Astrocyte of the cerebellum (primary cell): ENCODE measurements at regions not wholly inside any gene's neighbourhood (a gene's known extent, or its start where the extent isn't known, plus 50 kb on each side); places are given as distances from the start of the nearest gene placed in this dataset.

Experiments
- DNase-seq: peaks from one replicate; pipeline ENCODE4 v3.0.0-alpha.2; 2011; ENCODE audit warnings: low read depth
- H3K4me3 ChIP-seq: 2 replicates; pipeline ENCODE4 v1.5.1; 2011; ENCODE audit warnings: mild to moderate bottlenecking, low read depth, low read length, moderate library complexity
- in situ Hi-C: cut with HindIII; loops from 2 replicates; pipeline ENCODE4 v1.10.0; 2017; ENCODE audit warnings: low sequenced_read_pairs
- TF ChIP-seq, protein P1 (sequence below): IDR thresholded peaks from 2 replicates; pipeline ENCODE4 v1.5.1; 2012; ENCODE audit warnings: low read length, low read depth, moderate library complexity, mild to moderate bottlenecking; ENCODE audit errors: missing control alignments

DNA sequence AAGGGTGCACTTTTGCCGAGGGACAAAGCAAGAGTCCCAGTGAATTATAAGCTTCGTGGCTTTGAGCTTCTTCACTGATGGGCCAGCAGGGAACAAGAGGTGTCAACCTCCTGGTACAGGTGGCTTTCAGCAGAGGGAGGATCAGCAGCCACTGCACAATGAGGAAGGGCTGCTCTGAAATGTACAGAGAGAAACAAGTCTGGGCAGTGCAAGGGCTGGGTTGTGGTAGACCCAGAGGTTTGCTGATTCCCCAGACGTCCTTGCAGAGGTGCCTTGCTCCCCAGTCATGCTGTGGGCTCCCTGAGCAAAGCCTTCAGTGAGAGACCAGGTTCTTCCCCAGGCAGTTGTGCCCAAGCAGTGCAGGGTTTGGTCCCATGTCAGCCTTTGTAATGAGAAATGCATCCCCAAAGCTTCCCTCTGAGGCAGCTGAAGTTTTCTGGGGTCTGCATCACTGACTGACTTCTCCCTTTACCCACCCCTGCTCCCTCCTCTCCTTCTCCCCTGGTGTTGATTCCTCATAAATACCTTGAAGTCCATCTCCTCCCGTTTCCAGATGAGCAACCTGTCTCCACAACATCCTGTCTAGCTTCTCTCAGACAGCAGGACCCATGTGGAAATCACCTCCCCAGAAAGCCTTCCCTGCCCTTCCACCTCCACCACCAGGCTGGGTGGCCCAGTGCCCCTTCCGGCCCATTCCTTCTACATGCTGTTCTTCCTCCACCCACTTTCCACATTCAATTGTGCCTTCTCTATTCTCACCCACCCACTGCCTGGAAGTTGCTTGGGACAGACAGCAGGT is 599.6 kb upstream of the ADAMTS16 start:
- no peak overlapping the region for H3K4me3 ChIP-seq
- DNase-seq, result no peak
- TF ChIP-seq, protein P1, sequence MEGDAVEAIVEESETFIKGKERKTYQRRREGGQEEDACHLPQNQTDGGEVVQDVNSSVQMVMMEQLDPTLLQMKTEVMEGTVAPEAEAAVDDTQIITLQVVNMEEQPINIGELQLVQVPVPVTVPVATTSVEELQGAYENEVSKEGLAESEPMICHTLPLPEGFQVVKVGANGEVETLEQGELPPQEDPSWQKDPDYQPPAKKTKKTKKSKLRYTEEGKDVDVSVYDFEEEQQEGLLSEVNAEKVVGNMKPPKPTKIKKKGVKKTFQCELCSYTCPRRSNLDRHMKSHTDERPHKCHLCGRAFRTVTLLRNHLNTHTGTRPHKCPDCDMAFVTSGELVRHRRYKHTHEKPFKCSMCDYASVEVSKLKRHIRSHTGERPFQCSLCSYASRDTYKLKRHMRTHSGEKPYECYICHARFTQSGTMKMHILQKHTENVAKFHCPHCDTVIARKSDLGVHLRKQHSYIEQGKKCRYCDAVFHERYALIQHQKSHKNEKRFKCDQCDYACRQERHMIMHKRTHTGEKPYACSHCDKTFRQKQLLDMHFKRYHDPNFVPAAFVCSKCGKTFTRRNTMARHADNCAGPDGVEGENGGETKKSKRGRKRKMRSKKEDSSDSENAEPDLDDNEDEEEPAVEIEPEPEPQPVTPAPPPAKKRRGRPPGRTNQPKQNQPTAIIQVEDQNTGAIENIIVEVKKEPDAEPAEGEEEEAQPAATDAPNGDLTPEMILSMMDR, result no peak
- in situ Hi-C loops, result no loop called here

DNA sequence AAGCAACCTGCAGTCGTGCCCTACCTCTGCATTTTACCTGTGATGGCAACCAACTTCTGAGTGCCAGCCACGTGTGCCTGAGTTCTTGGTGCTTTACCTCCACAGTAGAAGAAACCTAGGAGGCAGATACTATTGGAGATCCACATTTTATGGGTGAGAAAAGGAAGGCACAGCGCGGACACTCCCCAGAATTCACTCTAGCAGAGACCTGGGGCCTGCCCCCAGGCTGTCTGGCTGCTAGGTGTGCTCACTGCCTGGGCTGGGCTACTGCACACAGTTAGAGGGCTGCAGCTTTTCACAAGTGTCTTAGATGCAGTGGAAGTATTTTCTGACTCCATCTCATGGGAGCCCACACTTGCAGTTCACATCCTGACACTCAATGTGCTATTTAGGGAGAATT is 598.8 kb upstream of the ADAMTS16 start:
- in situ Hi-C loops, result no loop called here
- no peak for DNase-seq
- no peak overlapping the region for H3K4me3 ChIP-seq
- TF ChIP-seq, protein P1, result no peak

DNA sequence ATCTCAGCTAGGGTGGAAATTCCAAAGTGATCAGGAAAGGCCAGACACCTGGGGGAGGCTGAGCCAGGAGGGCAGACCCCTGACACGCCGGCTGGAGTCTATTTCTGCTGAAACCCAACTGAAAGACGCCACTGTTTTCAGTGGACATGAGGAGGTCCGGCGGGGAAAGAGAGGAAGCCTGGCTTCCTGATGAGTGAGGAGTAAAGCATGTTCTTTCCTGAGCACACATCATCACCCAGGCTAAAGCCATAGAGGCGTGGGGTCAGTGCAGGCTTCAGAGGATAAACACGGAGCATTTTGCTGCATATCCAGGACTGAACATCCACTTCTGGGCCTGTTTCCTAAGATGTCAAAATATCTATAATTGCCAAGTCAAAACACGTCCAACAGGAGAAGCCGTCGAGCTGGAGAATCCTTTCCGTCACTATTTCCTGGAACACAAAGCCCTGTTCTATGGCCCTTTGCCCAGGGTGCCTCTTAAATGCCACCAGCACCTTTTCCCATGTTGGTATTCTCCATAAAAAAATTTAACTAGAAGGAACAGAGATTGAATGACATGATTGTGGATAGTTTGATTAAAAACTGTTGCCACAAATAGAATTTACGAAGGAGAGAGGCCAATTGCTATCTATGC is 597.9 kb upstream of the ADAMTS16 start:
- DNase-seq, result no peak
- no peak overlapping the region for H3K4me3 ChIP-seq
- TF ChIP-seq, protein P1, result no peak
- in situ Hi-C loops, result no loop called here

DNA sequence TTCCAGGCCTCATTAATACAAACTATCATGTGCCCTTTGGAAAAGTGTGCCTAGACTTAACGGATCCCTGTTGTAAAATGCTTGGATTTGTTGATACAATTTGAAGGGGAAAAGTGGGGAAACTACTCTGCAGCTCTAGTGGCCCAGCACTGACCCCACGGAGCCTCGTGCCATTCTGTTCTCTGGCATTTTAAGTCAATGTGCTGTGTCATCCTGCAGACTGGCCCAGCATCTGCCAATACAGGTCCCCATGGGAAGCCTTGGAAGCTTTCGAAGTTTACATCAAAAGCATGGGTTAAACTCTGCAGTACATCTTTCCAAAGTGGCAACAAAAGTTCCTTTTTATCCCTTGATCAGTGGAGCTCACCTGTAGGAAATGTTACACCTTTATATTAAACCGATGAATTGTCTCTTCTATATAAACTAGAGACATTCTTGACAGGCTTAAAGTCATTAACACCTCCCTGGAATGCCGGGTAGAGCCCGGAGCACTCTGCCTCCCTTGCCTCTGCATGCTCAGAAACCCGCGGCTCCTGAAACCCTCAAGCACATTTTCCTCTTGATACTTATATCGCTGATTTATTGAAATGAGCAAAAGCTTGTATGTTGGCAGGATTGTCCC is 596.0 kb upstream of the ADAMTS16 start:
- no peak overlapping the region for H3K4me3 ChIP-seq
- TF ChIP-seq, protein P1, result no peak
- in situ Hi-C loops, result no loop called here
- DNase-seq, result no peak

DNA sequence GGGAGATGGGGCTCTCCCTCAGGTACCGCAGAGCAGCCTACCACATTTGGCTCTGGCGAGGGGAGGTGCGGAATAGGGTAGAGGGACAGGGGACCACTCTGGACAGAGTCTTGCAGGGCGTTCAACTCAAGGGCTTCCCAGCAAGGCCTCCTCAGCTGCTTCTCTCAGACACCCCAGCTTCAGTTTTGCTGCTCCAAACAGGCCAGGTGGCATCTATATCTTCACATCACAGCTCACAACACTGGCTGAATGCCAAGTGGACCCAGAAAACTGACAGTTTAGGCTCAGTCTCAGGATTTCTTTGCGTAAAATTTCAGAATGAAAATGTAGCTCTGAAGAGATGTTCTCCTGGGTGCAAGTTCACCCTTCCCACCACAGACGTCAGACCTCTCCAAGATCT is 592.6 kb upstream of the ADAMTS16 start:
- TF ChIP-seq, protein P1, result no peak
- H3K4me3 ChIP-seq, result no peak overlapping the region
- in situ Hi-C loops, result no loop called here
- no peak for DNase-seq

DNA sequence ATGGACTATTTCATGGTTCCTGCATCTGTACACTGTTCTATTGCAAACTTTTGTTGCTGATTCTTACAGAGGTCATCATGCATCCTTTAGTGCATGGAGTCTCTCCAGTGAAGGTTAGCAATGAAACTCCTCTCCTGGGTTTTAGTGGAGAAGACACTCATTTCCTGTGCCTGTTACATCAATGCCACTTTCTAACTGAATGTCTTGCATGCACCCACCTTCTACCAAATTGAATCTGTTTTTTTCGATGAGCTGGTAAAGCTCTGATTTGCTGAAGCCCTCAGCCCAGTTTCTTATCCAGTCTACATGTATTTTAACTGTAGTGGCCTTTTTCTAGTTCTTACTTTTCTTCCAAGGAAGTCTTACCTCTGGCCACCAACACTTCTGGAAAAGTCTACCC is 591.8 kb upstream of the ADAMTS16 start:
- TF ChIP-seq, protein P1, result no peak
- no peak for DNase-seq
- in situ Hi-C loops, result no loop called here
- no peak overlapping the region for H3K4me3 ChIP-seq
